Activated CD4-positive, alpha-beta T cell treated with anti-CD3 and anti-CD28 coated beads, Interleukin-2, amount 10 ng/mL, durations not matched to agents 24 days and 14 days (primary cell): ENCODE measurements at regions not wholly inside any gene's neighbourhood (a gene's known extent, or its start where the extent isn't known, plus 50 kb on each side); places are given as distances from the start of the nearest gene placed in this dataset.
A peak's percentile ranks its signal among the peaks of the same experiment; 100 is the strongest.
"Not testable (repeated sequence)": the region's sequence is repeated elsewhere in the genome, so short reads cannot be mapped to it uniquely, and the experiment has no call there.

Source experiments
- DNase-seq: peaks from one replicate; pipeline ENCODE4 v3.0.0; 2022
- H3K27ac Mint-ChIP-seq: one replicate; pipeline ENCODE4 v1.8.0; 2022; ENCODE audit warnings: mild to moderate bottlenecking, mixed read lengths
- H3K27me3 Mint-ChIP-seq: one replicate; pipeline ENCODE4 v1.8.0; 2022; ENCODE audit warnings: mixed read lengths
- H3K36me3 Mint-ChIP-seq: one replicate; pipeline ENCODE4 v1.8.0; 2022; ENCODE audit warnings: low read depth, mild to moderate bottlenecking, mixed read lengths
- H3K4me1 Mint-ChIP-seq: one replicate; pipeline ENCODE4 v1.8.0; 2021; ENCODE audit warnings: mixed read lengths
- H3K4me3 Mint-ChIP-seq: one replicate; pipeline ENCODE4 v1.8.0; 2022; ENCODE audit warnings: mild to moderate bottlenecking, moderate library complexity, mixed read lengths
- H3K9me3 Mint-ChIP-seq: one replicate; pipeline ENCODE4 v1.8.0; 2021; ENCODE audit warnings: mixed read lengths
- intact Hi-C: fragments of 100-400 bp; cut with micrococcal nuclease; formaldehyde crosslinking; loops from one replicate; pipeline ENCODE4 v1.15.1; 2023

GRCh38 chr18:961644-962355 is 57.1 kb downstream of the ADCYAP1 start:
- Mint-ChIP-seq H3K9me3 (no peaks in the 10 kb centered on the region), H3K36me3 (no peaks in the 10 kb centered on the region), H3K27ac (no peak overlapping the region), H3K4me3 (no peak overlapping the region), H3K4me1 (no peaks in the 10 kb centered on the region), H3K27me3 (peaks cover 9% of the 10 kb centered on the region)
- peak; percentile 83 for DNase-seq
- intact Hi-C loops: loop anchor here (2.0 kb wide), 1 partner anchor 97 kb away; no protein-coding TSS in a partner anchor

DNA sequence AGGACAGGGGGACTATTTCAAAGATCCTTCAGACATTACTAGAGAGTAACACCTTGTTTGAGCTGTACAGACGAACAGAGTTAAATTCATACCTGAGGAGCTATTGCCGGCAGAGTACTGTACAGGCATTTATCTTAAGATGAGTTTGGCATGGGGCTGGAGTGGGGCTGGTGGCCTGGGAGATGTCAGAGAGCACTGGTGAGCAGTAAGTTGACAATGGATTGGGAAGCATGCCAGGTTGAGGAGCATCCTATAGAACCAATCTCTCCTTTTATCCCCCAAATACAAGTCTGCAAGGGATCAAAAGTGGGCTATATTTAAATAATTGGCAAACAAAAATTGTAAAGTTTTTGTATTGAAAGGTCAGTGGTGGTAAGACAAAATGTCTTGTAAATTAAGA is 58.6 kb downstream of the ADCYAP1 start:
- H3K4me1 Mint-ChIP-seq: no peaks in the 10 kb centered on the region
- intact Hi-C loops: no loop called here
- no peaks in the 10 kb centered on the region for H3K36me3 Mint-ChIP-seq
- H3K4me3 Mint-ChIP-seq: no peak overlapping the region
- no peak for DNase-seq
- H3K27ac Mint-ChIP-seq: no peak overlapping the region
- H3K27me3 Mint-ChIP-seq: peaks cover 9% of the 10 kb centered on the region
- no peaks in the 10 kb centered on the region for H3K9me3 Mint-ChIP-seq

DNA sequence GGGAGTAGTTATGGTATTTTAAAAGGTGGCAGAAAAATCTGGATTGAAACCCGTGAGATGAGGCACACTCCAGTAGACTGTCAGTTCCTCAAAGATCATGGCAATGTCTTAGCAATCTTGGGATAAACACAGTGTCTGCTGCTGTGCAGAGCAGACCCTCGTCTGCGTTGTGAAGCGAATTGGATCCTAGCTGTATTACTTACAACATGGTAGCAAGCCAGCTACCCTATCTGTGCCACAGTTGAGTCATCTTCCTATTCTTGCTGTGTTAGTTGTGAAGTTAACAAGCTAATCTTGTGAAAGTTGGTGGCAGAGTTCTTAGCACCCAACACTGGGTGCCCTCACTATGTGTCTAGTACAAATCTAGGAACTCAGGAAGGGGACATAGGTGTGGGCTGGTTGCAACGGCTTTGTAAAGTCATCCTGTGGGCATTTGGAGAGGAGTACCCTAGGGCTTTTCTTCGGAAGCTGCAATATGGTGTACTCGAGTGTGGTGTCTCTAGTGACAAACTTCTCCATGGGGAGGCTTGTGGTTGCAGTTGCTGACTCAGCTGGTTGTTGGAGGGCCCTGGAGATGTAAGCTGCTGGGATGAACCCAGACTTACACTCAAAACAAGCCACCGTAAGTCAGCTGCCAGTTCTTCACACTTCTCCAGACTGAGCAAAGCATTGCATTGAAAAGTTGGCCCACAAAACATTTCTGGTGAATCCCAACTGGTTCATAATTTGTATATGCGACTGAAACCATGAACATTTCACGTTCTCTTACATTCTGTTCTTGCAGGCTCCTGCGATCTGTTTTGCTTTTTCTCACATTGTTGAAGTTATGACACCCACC is 61.5 kb downstream of the ADCYAP1 start:
- Mint-ChIP-seq H3K4me3 (no peak overlapping the region), H3K36me3 (no peaks in the 10 kb centered on the region), H3K9me3 (peaks cover 12% of the 10 kb centered on the region), H3K27ac (no peak overlapping the region), H3K4me1 (no peaks in the 10 kb centered on the region), H3K27me3 (peaks cover 6% of the 10 kb centered on the region)
- DNase-seq: no peak
- intact Hi-C loops: no loop called here

DNA sequence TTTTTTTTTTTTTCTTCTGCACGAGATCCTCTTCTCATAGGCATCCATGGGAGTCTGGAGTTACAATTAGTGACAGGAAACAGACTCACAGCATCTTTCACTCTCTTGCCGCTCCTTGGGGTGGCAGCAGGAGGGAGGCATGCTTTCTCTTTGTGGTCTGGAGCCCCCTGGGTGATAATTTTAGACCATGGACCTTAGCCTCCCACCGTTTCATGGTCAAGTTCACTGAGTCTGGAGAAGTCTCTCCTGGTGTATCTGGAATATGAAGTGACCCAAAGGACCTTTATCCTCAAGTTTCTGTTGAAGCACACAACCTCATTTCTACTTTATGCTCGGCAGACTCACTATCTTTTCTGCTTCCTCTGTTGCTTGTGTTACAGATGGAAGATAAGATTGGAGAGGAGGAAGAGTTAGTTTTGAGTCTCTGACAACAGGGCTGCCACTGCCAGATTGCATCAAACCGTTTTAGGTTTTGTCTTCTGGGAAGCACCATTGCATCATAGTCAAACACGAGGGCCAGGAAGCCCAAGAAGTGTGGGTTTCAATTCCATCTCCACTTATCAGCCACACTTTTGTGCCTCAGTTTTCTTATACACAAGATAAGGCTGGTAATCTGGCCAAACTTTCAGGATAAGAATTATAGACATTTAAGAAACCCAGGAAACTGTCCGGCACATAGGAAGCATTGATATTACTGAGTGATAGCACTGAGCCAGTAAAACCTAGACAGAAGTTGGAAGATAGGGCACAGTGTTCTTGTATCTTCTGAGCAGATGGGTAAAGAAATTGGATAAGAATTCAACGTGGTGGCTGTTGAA is 62.3 kb downstream of the ADCYAP1 start:
- no peaks in the 10 kb centered on the region for H3K36me3 Mint-ChIP-seq
- intact Hi-C loops: no loop called here
- H3K4me1 Mint-ChIP-seq: no peaks in the 10 kb centered on the region
- no peak overlapping the region for H3K27ac Mint-ChIP-seq
- DNase-seq: no peak
- peaks cover 12% of the 10 kb centered on the region for H3K9me3 Mint-ChIP-seq
- peaks cover 4% of the 10 kb centered on the region for H3K27me3 Mint-ChIP-seq
- H3K4me3 Mint-ChIP-seq: no peak overlapping the region

DNA sequence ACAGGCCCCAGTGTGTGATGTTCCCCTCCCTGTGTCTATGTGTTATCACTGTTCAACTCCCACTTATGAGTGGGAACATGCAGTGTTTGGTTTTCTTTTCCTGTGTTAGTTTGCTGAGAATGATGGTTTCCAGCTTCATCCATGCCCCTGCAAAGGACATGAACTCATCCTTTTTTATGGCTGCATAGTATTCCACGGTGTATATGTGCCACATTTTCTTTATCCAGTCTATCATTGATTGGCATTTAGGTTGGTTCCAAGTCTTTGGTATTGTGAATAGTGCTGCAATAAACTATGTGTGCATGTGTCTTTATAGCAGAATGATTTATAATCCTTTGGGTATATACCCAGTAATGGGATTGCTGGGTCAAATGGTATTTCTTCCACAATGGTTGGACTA is 64.2 kb downstream of the ADCYAP1 start:
- H3K27ac Mint-ChIP-seq, H3K27me3 Mint-ChIP-seq, H3K36me3 Mint-ChIP-seq, intact Hi-C loops, DNase-seq, H3K4me1 Mint-ChIP-seq, H3K4me3 Mint-ChIP-seq: not testable (repeated sequence)
- peaks cover 12% of the 10 kb centered on the region for H3K9me3 Mint-ChIP-seq

- DNase-seq, H3K27ac Mint-ChIP-seq, H3K4me1 Mint-ChIP-seq, H3K27me3 Mint-ChIP-seq, H3K4me3 Mint-ChIP-seq, H3K36me3 Mint-ChIP-seq, intact Hi-C loops: not testable (repeated sequence)
- peaks cover 12% of the 10 kb centered on the region for H3K9me3 Mint-ChIP-seq
Observed at GRCh38 chr18:969311-969710, 64.6 kb downstream of the ADCYAP1 start.

DNA sequence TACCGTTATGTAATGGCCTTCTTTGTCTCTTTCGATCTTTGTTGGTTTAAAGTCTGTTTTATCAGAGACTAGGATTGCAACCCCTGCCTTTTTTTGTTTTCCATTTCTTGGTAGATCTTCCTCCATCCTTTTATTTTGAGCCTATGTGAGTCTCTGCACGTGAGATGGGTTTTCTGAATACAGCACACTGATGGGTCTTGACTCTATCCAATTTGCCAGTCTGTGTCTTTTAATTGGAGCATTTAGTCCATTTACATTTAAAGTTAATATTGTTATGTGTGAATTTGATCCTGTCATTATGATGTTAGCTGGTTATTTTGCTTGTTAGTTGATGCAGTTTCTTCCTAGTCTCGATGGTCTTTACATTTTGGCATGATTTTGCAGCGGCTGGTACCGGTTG is 69.9 kb downstream of the ADCYAP1 start:
- H3K4me1 Mint-ChIP-seq, DNase-seq, intact Hi-C loops, H3K27me3 Mint-ChIP-seq, H3K27ac Mint-ChIP-seq, H3K36me3 Mint-ChIP-seq, H3K9me3 Mint-ChIP-seq, H3K4me3 Mint-ChIP-seq: not testable (repeated sequence)

GRCh38 chr18:976393-977128 is 71.9 kb downstream of the ADCYAP1 start:
- peak overlapping the region; percentile 0 for H3K4me3 Mint-ChIP-seq
- H3K36me3 Mint-ChIP-seq, H3K27ac Mint-ChIP-seq, H3K4me1 Mint-ChIP-seq, intact Hi-C loops, DNase-seq, H3K9me3 Mint-ChIP-seq, H3K27me3 Mint-ChIP-seq: not testable (repeated sequence)

DNA sequence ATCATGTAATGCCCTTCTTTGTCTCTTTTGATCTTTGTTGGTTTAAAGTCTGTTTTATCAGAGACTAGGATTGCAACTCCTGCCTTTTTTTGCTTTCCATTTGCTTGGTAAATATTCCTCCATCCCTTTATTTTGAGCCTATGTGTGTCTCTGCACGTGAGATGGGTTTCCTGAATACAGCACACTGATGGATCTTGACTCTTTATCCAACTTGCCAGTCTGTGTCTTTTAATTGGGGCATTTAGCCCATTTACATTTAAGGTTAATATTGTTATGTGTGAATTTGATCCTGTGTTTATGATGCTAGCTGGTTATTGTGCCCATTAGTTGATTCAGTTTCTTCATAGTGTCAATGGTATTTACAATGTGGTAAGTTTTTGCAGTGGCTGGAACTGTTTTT is 72.7 kb downstream of the ADCYAP1 start:
- H3K27ac Mint-ChIP-seq, H3K36me3 Mint-ChIP-seq, DNase-seq, H3K27me3 Mint-ChIP-seq, intact Hi-C loops, H3K4me1 Mint-ChIP-seq, H3K4me3 Mint-ChIP-seq, H3K9me3 Mint-ChIP-seq: not testable (repeated sequence)

DNA sequence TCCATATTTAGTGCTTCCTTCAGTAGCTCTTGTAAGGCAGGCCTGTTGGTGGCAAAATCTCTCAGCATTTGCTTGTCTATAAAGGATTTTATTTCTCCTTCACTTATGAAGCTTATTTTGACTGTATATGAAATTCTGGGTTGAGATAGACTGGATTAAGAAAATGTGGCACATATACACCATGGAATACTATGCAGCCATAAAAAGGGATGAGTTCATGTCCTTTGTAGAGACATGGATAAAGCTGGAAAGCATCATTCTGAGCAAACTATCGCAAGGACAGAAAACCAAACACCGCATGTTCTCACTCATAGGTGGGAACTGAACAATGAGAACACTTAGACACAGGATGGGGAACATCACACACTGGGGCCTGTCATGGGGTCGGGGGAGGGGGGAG is 73.1 kb downstream of the ADCYAP1 start:
- H3K9me3 Mint-ChIP-seq, H3K27ac Mint-ChIP-seq, H3K4me3 Mint-ChIP-seq, H3K27me3 Mint-ChIP-seq, H3K36me3 Mint-ChIP-seq, H3K4me1 Mint-ChIP-seq, DNase-seq, intact Hi-C loops: not testable (repeated sequence)

DNA sequence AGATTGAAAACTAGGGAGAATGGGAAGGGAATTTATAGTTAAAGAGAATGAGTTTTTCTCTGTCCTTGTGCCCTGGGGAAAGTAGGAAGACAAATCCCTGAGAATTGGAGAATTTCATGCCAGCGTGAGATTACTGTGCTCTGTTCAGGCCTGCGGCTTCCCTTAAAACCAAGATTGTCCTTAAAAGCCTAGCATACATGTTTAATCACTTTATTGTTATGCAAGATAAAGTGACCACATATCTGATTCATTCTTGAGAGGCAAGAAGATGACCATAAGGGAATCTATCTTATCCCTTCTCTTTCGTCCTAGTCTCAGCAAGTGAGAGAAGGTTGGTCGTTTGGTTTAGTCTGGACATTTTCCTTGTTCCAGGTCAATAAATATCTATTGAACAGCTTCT is 75.9 kb downstream of the ADCYAP1 start:
- Mint-ChIP-seq H3K4me3 (no peak overlapping the region), H3K27me3 (no peaks in the 10 kb centered on the region), H3K4me1 (no peaks in the 10 kb centered on the region), H3K36me3 (no peaks in the 10 kb centered on the region), H3K27ac (no peak overlapping the region), H3K9me3 (peaks cover 3% of the 10 kb centered on the region)
- intact Hi-C loops: no loop called here
- no peak for DNase-seq

DNA sequence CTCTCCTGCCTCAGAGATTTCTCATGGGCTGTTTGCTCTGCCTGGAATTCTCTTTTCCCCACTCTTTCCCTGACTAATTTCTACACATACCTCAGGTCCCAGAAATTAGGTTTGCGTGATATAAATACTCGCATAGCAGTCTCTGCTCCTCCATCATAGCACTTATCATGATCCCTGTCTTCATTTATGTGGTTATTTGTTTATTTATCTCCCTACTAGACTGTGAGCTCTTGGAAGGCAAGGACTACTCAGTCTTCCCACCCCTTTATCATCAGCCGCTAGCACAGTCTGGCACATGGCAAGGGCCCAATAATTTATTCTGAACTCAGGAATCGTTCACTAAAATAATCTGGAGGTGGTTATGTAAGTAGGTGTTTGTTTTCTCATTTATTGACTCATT is 79.3 kb downstream of the ADCYAP1 start:
- Mint-ChIP-seq H3K36me3 (no peaks in the 10 kb centered on the region), H3K4me3 (no peak overlapping the region), H3K4me1 (no peaks in the 10 kb centered on the region), H3K27me3 (no peaks in the 10 kb centered on the region), H3K9me3 (no peaks in the 10 kb centered on the region), H3K27ac (no peak overlapping the region)
- DNase-seq: no peak
- intact Hi-C loops: no loop called here

- Mint-ChIP-seq H3K4me1 (no peaks in the 10 kb centered on the region), H3K27ac (no peak overlapping the region), H3K4me3 (no peak overlapping the region), H3K36me3 (no peaks in the 10 kb centered on the region), H3K9me3 (no peaks in the 10 kb centered on the region), H3K27me3 (no peaks in the 10 kb centered on the region)
- DNase-seq: no peak
- intact Hi-C loops: no loop called here
Observed at GRCh38 chr18:985212-985661, 80.6 kb downstream of the ADCYAP1 start.
